ENCODE measurements at regions not wholly inside any gene's neighbourhood (a gene's known extent, or its start where the extent isn't known, plus 50 kb on each side); places are given as distances from the start of the nearest gene placed in this dataset.

GRCh38 chr18:7452331-7452730 is 114.8 kb upstream of the PTPRM start:
- TF ChIP-seq ZNF274 (IDR thresholded peaks at IDR 0.05; ENCODE audit: low read length) (no peak), ZNF274 (tag by site-specific recombination; IDR thresholded peaks at IDR 0.05; ENCODE audit: borderline replicate concordance) (no peak), ZBTB21 (tag by site-specific recombination; IDR thresholded peaks at IDR 0.05) (no peak)

All from HEK293 (cell line).